Ecto neural progenitor cell (in vitro differentiated cells): ENCODE measurements at regions not wholly inside any gene's neighbourhood (a gene's known extent, or its start where the extent isn't known, plus 50 kb on each side); places are given as distances from the start of the nearest gene placed in this dataset.
"Not testable (repeated sequence)": the region's sequence is repeated elsewhere in the genome, so short reads cannot be mapped to it uniquely, and the experiment has no call there.

ENCODE experiments used
- DNase-seq: peaks from one replicate; pipeline ENCODE4 v3.0.0-alpha.2; 2018; ENCODE audit warnings: low spot score

- DNase-seq: no peak
Measured at GRCh38 chr11:103584720-103585119, 451.7 kb upstream of the DDI1 start.

DNA sequence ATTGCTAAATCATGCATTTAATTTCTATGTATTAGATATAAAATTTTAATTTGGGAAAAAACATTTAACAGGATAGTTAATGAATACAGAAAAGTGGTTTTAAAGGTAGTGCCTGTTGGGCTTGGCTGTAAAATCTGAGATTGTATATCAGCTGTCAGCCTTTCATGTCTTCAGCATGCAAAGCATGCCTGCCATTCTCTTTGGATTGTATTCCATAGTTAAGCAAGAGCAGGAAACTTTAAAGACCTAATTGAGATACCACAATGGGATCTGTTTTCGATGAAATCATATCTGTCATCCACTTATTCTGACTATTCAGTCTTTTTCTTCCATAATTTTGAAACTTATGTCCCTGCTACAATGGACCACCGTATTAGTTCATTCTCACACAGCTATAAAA is 451.0 kb upstream of the DDI1 start:
- DNase-seq: no peak

DNA sequence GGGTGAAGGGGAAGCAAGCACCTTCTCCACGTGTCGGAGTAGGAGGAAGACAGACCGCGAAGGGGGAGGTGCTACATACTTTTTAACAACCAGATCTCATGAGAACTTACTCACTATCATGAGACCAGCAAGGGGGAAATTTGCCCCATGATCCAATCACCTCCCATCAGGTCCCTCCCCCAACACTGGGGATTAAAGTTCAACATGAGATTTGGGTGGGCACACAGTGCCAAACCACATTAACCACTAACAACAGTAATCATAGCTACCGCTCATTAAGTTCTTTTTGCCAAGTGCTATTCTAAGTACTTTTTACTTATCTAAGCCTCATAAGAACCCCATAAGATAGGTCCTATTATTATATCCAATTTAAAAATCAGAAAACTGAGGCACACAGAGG is 450.5 kb upstream of the DDI1 start:
- no peak for DNase-seq

GRCh38 chr11:103586756-103587155 is 449.7 kb upstream of the DDI1 start:
- DNase-seq: no peak

GRCh38 chr11:103587901-103588788 is 448.3 kb upstream of the DDI1 start:
- no peak for DNase-seq

DNA sequence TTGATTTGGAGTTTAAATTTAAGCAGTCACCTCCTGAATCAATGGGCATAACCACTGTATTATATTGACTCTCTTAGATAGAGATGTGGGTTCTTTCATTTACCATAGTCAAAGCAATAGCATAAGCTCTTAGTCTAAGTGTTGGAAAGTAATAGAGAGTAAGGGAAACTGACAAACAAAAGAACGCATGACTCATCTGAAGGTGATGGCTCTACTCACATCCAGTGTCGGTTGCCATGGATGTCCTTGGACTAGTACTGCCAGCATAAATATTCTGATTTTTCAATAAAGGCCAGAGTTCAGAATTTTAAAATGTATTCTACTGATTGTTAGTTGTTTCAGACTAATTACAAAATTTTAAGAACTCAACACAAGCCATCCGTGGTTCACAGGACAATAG is 444.9 kb upstream of the DDI1 start:
- DNase-seq: no peak

DNA sequence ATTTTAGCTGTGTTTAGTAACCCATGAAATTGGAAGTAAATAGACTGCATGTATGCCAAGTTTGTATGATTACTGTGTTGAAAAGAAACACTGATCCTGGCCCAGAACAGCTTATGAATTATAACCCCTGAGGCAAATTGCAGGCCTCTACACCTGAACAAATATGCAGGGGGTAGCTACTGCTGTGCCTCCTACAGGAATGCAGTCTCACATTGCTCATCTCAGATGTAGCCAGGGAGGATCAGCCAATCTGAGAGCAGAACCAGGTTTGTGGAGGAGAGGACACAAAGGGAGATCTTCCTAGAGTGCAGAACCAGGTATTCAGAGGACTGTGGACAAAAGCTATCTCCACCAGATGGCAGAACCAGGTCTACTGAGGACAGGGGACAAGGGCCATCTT is 442.2 kb upstream of the DDI1 start:
- no peak for DNase-seq

- DNase-seq: no peak
Measured at GRCh38 chr11:103596315-103596714, 440.1 kb upstream of the DDI1 start.

DNA sequence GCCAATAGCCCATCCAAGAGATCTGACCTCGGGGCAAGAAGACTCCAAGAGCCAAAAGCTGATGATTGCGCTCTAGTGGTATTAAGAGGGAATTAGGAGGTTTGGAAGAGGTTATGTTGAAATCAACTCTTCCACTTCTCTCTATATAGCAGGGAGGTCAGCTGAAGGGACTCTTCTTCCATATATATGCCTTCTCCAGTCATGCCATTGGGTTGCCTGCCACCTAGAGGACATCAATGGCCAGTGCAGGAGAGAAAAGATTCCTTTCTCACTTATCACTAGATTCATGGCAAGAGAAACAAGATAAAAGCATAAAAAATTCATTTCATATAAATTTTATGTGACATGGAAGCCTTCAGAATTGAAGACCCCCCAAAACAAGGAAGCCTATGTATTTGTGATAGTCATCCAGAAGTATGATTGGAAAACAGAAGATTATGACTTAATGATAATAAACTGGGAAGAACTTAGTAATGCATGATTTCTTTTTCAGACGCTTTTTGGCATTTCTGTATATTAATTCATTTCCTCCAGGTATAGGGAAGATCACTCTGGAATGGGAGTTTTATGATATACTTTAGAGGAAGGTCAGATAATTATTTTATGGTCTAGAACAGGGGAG is 435.1 kb upstream of the DDI1 start:
- DNase-seq: peak; percentile 57

GRCh38 chr11:103602840-103603239 is 433.6 kb upstream of the DDI1 start:
- no peak for DNase-seq

GRCh38 chr11:103604310-103604709 is 432.1 kb upstream of the DDI1 start:
- DNase-seq: no peak

DNA sequence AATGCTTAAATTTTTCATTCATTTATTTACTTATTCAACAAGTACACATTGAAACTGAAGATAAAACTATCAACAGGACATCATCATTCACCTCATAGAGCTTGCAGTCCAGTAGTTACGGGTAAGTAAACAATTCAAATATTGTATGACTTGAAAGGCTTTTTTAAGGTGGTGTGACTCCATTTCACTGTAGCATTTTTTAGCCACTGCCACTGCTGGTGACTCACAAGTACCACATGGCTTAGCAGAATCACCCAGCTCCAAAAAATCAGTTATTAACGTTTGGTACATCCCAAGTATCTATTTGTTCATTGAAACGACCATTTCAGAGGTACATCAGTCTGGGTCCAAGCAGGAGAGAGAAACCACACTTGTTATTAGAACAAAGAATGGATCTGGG is 427.9 kb upstream of the DDI1 start:
- no peak for DNase-seq

GRCh38 chr11:103609117-103610066 is 427.0 kb upstream of the DDI1 start:
- DNase-seq: no peak

DNA sequence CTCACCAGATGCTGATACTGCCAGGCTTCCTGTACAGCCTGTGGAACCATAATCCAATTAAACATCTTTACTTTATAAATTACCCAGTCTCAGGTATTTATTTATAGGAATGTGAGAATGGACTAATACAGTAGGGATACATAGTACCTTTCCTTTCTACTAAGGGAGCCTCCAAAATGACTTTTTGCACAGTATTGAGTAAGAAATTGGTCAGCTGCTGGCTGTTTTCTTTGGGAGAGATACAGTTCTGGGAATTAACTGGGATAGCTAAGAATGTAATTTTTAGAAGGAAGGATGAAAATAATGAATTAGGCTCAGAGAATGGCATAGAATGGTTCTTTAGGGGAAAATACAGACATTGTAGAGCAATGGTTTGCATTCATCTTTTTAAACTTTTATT is 426.0 kb upstream of the DDI1 start:
- DNase-seq: no peak

DNA sequence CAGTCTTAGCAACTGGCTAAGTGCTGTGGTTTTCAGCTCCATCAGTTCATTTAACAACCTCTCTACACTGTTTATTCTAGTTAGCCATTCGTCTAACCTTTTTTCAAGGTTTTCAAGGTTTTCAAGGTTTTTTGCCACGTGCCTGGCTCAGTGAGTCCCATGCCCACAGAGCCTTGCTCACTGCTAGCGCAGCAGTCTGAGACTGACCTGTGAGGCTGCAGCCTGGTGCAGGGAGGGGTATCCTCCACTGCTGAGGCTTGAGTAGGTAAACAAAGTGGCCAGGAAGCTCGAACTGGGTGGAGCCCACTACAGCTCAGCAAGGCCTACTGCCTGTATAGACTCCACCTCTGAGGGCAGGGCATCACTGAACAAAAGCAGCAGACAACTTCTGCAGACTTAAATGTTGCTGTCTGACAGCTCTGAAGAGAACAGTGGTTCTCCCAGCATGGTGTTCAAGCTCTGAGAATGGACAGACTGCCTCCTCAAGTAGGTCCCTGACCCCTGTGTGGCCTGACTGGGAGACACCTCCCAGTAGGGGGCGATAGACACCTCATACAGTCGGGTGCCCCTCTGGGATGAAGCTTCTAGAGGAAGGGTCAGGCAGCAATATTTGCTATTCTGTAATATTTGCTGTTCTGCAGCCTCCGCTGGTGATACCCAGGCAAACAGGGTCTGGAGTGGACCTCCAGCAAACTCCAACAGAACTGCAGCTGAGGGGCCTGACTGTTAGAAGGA is 424.7 kb upstream of the DDI1 start:
- not testable (repeated sequence) for DNase-seq

- not testable (repeated sequence) for DNase-seq
Measured at GRCh38 chr11:103612451-103612850, 424.0 kb upstream of the DDI1 start.

DNA sequence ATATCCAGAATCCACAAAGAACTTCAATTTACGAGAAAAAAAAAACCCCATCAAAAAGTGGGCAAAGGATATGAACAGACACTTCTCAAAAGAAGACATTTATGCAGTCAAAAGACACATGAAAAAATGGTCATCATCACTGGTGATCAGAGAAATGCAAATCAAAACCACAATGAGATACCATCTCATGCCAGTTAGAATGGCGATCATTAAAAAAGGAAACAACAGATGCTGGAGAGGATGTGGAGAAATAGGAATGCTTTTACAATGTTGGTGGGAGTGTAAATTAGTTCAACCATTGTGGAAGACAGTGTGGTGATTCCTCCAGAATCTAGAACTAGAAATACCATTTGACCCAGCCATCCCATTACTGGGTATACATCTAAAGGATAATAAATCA is 419.9 kb upstream of the DDI1 start:
- DNase-seq: not testable (repeated sequence)

DNA sequence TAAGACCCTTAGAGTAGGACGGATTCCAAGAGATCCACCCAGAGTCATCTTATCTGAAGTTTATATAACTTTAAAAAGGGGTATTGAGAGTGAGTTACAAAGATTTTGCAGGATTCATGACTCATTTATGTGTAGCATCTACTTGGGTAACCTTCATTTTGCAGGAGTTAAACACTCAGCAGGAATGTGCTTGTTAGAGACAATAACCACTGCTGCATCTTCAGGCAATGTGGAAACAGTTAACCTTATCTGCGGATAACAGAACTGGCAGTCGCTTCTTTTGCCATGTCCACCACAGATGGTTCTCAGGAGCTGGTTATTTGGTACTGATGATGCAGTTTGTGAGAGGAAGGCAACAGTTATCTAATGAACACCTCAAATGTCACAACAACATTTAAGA is 417.9 kb upstream of the DDI1 start:
- DNase-seq: no peak

GRCh38 chr11:103619480-103619879 is 417.0 kb upstream of the DDI1 start:
- DNase-seq: no peak

GRCh38 chr11:103619938-103620337 is 416.5 kb upstream of the DDI1 start:
- no peak for DNase-seq

- DNase-seq: no peak
Measured at GRCh38 chr11:103622296-103622695, 414.1 kb upstream of the DDI1 start.

- DNase-seq: no peak
Measured at GRCh38 chr11:103623933-103624332, 412.5 kb upstream of the DDI1 start.
